H1 (cell line): ENCODE measurements at regions not wholly inside any gene's neighbourhood (a gene's known extent, or its start where the extent isn't known, plus 50 kb on each side); places are given as distances from the start of the nearest gene placed in this dataset.

ENCODE experiments used
- CEBPB ChIP-seq: IDR thresholded peaks from 2 replicates; pipeline ENCODE4 v1.6.1; 2012; ENCODE audit warnings: low read depth, low read length
- CHD1 ChIP-seq: IDR thresholded peaks from 2 replicates; pipeline ENCODE4 v1.6.1; 2012; ENCODE audit warnings: low read depth, low read length, improper control_type of control experiment
- EP300 ChIP-seq, 2 experiments: IDR thresholded peaks; 1 replicate in 1 of 2; 2 replicates in 1 of 2; pipeline ENCODE4 v1.6.1; 2011 to 2012; ENCODE audit warnings: low read depth in 2 of 2, low read length in 2 of 2, mild to moderate bottlenecking in 2 of 2, borderline replicate concordance in 1 of 2, inconsistent platforms in 1 of 2, moderate library complexity in 1 of 2
- GTF2F1 ChIP-seq: IDR thresholded peaks from 2 replicates; pipeline ENCODE4 v1.6.1; 2012; ENCODE audit warnings: low read depth, low read length, improper control_type of control experiment, borderline replicate concordance
- HDAC6 ChIP-seq: IDR thresholded peaks from one replicate; pipeline ENCODE4 v1.7.1; 2012; ENCODE audit warnings: low read depth, mild to moderate bottlenecking, inconsistent platforms, low read length, moderate library complexity
- POLR2A ChIP-seq, 2 experiments: IDR thresholded peaks; 1 replicate in 1 of 2; 2 replicates in 1 of 2; pipeline ENCODE4 v1.6.1; 2011; ENCODE audit warnings: low read depth in 2 of 2, low read length in 2 of 2, mild to moderate bottlenecking in 2 of 2; ENCODE audit errors: control extremely low read depth in 1 of 2
- POLR2AphosphoS5 ChIP-seq: IDR thresholded peaks from 2 replicates; pipeline ENCODE4 v1.6.1; 2011; ENCODE audit warnings: low read depth, low read length
- RAD21 ChIP-seq, 2 experiments: IDR thresholded peaks in 1 of 2; conservative IDR thresholded peaks in 1 of 2; 2 replicates each; pipeline ENCODE4 v1.6.1; 2011; ENCODE audit warnings: low read depth in 2 of 2, low read length in 2 of 2, improper control_type of control experiment in 1 of 2, inconsistent platforms in 1 of 2, mild to moderate bottlenecking in 1 of 2, moderate library complexity in 1 of 2
- RXRA ChIP-seq: IDR thresholded peaks from 2 replicates; pipeline ENCODE4 v1.6.1; 2011; ENCODE audit warnings: low read depth, mild to moderate bottlenecking, low read length, moderate library complexity; ENCODE audit not compliant: insufficient read depth
- SAP30 ChIP-seq: fragments of 300-600 bp; sonication (generic); IDR thresholded peaks from 2 replicates; pipeline ENCODE4 v1.7.1; 2012; ENCODE audit warnings: low read length, moderate library complexity, mild to moderate bottlenecking, inconsistent platforms; ENCODE audit not compliant: insufficient read depth, insufficient replicate concordance
- TAF7 ChIP-seq: optimal IDR thresholded peaks from 2 replicates; pipeline ENCODE3; 2011; ENCODE audit warnings: low read depth, mild to moderate bottlenecking, inconsistent platforms, low read length, moderate library complexity, borderline replicate concordance
- TF ChIP-seq, protein P1 (sequence below), 3 experiments: IDR thresholded peaks; 1 replicate in 2 of 3; 2 replicates in 1 of 3; pipeline versions ENCODE4 v1.5.1 to v1.6.1; 2011; ENCODE audit warnings: low read length in 3 of 3, mild to moderate bottlenecking in 3 of 3, inconsistent platforms in 2 of 3, low read depth in 1 of 3, moderate library complexity in 1 of 3; ENCODE audit not compliant: insufficient read depth in 1 of 3; ENCODE audit errors: control extremely low read depth in 1 of 3

DNA sequence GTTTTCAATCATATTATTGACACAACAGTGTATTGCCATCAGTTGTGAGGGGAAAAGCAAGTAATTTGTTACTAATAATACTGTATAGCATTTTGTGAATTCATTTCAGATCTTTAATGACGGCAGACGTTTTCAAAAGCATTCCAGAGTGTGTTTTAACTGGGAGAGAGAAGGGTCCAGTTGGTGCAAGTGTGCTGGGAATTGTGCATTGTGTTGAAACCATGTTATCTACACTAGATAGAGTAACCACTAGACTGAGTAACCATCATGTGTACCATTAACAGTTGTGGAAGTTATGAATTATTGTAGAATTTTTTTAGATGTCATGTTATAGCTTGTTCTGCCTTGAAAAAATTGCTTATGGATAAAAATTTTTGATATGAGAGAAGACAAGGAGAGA, 104.5 kb upstream of the VEGFC start:
- TF ChIP-seq, protein P1, sequence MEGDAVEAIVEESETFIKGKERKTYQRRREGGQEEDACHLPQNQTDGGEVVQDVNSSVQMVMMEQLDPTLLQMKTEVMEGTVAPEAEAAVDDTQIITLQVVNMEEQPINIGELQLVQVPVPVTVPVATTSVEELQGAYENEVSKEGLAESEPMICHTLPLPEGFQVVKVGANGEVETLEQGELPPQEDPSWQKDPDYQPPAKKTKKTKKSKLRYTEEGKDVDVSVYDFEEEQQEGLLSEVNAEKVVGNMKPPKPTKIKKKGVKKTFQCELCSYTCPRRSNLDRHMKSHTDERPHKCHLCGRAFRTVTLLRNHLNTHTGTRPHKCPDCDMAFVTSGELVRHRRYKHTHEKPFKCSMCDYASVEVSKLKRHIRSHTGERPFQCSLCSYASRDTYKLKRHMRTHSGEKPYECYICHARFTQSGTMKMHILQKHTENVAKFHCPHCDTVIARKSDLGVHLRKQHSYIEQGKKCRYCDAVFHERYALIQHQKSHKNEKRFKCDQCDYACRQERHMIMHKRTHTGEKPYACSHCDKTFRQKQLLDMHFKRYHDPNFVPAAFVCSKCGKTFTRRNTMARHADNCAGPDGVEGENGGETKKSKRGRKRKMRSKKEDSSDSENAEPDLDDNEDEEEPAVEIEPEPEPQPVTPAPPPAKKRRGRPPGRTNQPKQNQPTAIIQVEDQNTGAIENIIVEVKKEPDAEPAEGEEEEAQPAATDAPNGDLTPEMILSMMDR (IDR thresholded peaks at IDR 0.05; ENCODE audit: control extremely low read depth in 1 of 3, insufficient read depth in 1 of 3, low read depth in 1 of 3, low read length in 3 of 3): no peak
- TF ChIP-seq RAD21 (IDR thresholded peaks at IDR 0.05 in 1 of 2, conservative IDR thresholded peaks at IDR 0.05 in 1 of 2; ENCODE audit: low read depth in 2 of 2, low read length in 2 of 2): no peak
- TF ChIP-seq CHD1: no peak
- TF ChIP-seq EP300 (IDR thresholded peaks at IDR 0.05; ENCODE audit: borderline replicate concordance in 1 of 2, low read depth in 2 of 2, low read length in 2 of 2): no peak
- no peak for TF ChIP-seq POLR2A (IDR thresholded peaks at IDR 0.05; ENCODE audit: control extremely low read depth in 1 of 2, low read depth in 2 of 2, low read length in 2 of 2)
- TF ChIP-seq HDAC6: no peak
- no peak for TF ChIP-seq POLR2AphosphoS5
- no peak for TF ChIP-seq GTF2F1
- no peak for TF ChIP-seq RXRA
- no peak for TF ChIP-seq SAP30
- TF ChIP-seq CEBPB: no peak
- TF ChIP-seq TAF7: no peak
